ENCODE measurements at regions not wholly inside any gene's neighbourhood (a gene's known extent, or its start where the extent isn't known, plus 50 kb on each side); places are given as distances from the start of the nearest gene placed in this dataset.

GRCh38 chr14:73800970-73801515 is 50.6 kb upstream of the PTGR2 start:
- no peak overlapping the region for H3K4me3 Mint-ChIP-seq
- H3K27me3 Mint-ChIP-seq (ENCODE audit: low read depth): peaks cover 3% of the 10 kb centered on the region
- H3K4me1 Mint-ChIP-seq (ENCODE audit: low read depth): no peaks in the 10 kb centered on the region
- no peak overlapping the region for H3K27ac Mint-ChIP-seq
- H3K36me3 Mint-ChIP-seq (ENCODE audit: low read depth): peaks cover 1% of the 10 kb centered on the region
- H3K9me3 Mint-ChIP-seq: no peaks in the 10 kb centered on the region

DNA sequence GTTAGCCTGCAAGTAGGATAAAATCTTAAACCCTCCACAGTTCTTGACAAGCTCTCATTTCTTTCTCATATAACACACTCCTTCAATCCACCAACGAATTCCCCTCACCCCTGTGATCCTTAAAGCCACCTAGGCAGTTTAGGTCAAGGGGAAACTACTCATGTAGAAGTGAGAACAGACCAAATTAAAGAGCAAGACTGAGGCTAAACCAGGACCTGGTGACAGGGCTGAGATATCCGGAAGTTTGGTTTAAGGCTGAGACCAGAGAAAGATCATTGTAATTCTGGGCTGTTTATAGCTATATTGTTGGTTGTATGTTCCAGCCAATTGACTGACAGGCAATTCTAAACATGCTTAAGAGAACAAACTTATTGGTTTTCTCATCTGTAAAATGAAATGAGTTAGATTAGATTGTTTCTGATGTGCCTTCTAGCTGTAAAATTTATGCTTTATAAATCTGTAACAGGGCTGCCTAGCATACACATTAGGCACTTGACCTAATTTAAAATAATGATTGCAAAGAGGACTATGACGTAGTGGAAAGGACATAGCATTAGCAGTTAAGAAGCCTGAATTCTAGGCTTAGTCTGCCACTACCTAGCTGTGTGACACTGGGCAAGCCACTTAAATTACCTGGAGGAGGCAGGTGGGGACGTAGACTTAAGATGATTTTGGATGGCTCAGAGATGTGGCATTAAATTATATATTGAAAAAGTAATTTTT is 53.9 kb upstream of the PTGR2 start:
- H3K4me3 Mint-ChIP-seq: no peak overlapping the region
- no peaks in the 10 kb centered on the region for H3K9me3 Mint-ChIP-seq
- H3K27me3 Mint-ChIP-seq (ENCODE audit: low read depth): peaks cover 3% of the 10 kb centered on the region
- H3K27ac Mint-ChIP-seq: no peak overlapping the region
- no peaks in the 10 kb centered on the region for H3K4me1 Mint-ChIP-seq (ENCODE audit: low read depth)
- H3K36me3 Mint-ChIP-seq (ENCODE audit: low read depth): peaks cover 4% of the 10 kb centered on the region

- Mint-ChIP-seq H3K27ac (no peak overlapping the region), H3K4me3 (no peak overlapping the region), H3K36me3 (ENCODE audit: low read depth) (peaks cover 4% of the 10 kb centered on the region), H3K4me1 (ENCODE audit: low read depth) (no peaks in the 10 kb centered on the region), H3K9me3 (no peaks in the 10 kb centered on the region), H3K27me3 (ENCODE audit: low read depth) (peaks cover 3% of the 10 kb centered on the region)
Observed at GRCh38 chr14:73796893-73797542, 54.6 kb upstream of the PTGR2 start.

DNA sequence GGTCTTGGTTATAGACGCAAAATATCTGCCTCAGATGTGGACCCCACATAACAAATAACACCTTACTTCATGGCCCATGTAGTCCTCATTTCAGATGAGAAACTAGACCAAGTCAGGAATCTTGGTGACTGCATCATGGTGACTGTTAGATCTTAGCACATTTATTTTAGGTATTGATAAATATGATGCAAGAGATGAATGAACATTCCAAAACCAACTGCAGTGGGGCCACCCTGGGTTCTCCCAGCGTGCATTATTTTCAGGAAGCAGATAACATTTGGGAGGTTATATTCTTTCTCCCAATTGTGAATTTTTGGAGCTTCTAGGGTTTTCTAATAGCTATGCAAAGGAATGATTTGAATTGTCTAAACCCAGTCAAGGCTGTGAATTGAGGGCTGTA is 55.2 kb upstream of the PTGR2 start:
- peaks cover 3% of the 10 kb centered on the region for H3K27me3 Mint-ChIP-seq (ENCODE audit: low read depth)
- H3K36me3 Mint-ChIP-seq (ENCODE audit: low read depth): peaks cover 4% of the 10 kb centered on the region
- H3K9me3 Mint-ChIP-seq: no peaks in the 10 kb centered on the region
- no peak overlapping the region for H3K27ac Mint-ChIP-seq
- H3K4me1 Mint-ChIP-seq (ENCODE audit: low read depth): no peaks in the 10 kb centered on the region
- no peak overlapping the region for H3K4me3 Mint-ChIP-seq

- Mint-ChIP-seq H3K36me3 (ENCODE audit: low read depth) (peaks cover 4% of the 10 kb centered on the region), H3K4me1 (ENCODE audit: low read depth) (no peaks in the 10 kb centered on the region), H3K4me3 (no peak overlapping the region), H3K27ac (no peak overlapping the region), H3K9me3 (no peaks in the 10 kb centered on the region), H3K27me3 (ENCODE audit: low read depth) (peaks cover 3% of the 10 kb centered on the region)
Observed at GRCh38 chr14:73795974-73796373, 55.7 kb upstream of the PTGR2 start.

DNA sequence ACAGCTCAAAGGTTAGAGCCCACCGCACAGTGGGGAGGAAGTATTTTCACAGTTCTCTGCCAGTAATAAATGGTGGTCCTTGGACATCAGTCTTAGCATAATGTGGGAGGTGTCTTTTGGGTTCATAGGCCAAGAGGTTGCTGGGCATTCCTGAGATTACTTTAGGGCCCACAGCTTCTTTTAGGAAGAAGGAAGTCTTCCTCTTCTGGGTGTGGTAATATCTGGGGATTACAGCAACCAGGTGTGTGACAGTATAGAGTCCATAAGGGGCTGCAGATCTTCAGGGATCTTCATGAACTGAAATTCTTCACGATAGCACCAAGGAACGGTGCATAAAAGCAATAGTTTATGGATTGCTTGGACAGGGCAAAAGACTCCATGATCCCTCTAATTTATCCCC is 56.2 kb upstream of the PTGR2 start:
- H3K27ac Mint-ChIP-seq: no peak overlapping the region
- peaks cover 4% of the 10 kb centered on the region for H3K36me3 Mint-ChIP-seq (ENCODE audit: low read depth)
- H3K27me3 Mint-ChIP-seq (ENCODE audit: low read depth): peaks cover 3% of the 10 kb centered on the region
- no peak overlapping the region for H3K4me3 Mint-ChIP-seq
- H3K9me3 Mint-ChIP-seq: no peaks in the 10 kb centered on the region
- peaks cover 1% of the 10 kb centered on the region for H3K4me1 Mint-ChIP-seq (ENCODE audit: low read depth)

DNA sequence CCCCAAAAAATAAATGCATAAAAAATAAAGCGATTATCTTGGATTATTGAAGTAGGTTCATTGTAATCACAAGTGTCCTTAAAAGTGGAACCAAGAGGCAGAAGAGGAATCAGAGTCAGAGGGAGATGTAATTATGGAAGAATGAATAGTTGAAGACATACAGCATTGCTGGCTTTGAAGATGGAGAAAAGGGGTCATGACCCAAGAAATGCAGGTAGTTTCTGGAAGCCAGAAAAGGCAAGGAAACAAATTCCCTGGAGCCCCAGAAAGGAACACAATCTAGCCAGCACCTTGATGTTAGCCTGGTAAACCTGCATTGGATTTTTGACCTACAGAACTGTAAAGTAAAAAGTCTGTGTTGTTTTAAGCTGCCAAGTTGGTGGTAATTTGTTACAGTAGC is 57.5 kb upstream of the PTGR2 start:
- Mint-ChIP-seq H3K27ac (no peak overlapping the region), H3K9me3 (no peaks in the 10 kb centered on the region), H3K4me3 (no peak overlapping the region), H3K27me3 (ENCODE audit: low read depth) (peaks cover 3% of the 10 kb centered on the region), H3K36me3 (ENCODE audit: low read depth) (peaks cover 4% of the 10 kb centered on the region), H3K4me1 (ENCODE audit: low read depth) (peaks cover 2% of the 10 kb centered on the region)

DNA sequence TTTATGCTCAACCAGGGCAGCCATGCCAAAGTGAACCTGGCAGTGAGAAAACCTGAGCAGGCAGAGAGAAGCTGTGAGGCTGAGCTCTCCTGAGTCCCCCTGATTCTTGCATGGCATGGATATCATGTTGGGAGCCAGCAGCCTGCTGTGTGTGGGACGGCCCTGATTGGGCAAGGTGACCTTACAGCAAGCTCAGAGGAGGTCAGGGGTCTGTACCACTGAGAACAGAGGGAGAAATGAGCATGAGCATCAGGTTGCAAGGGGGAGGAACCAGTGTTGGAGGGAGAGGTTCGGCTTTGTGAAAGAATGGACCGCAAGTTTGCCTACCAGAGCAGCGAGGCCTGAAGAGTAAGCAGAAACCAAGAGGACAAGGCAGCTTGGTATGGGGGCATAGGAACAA is 59.1 kb upstream of the PTGR2 start:
- Mint-ChIP-seq H3K36me3 (ENCODE audit: low read depth) (peaks cover 3% of the 10 kb centered on the region), H3K4me1 (ENCODE audit: low read depth) (peaks cover 17% of the 10 kb centered on the region), H3K4me3 (no peak overlapping the region), H3K27me3 (ENCODE audit: low read depth) (peaks cover 2% of the 10 kb centered on the region), H3K9me3 (no peaks in the 10 kb centered on the region), H3K27ac (no peak overlapping the region)

DNA sequence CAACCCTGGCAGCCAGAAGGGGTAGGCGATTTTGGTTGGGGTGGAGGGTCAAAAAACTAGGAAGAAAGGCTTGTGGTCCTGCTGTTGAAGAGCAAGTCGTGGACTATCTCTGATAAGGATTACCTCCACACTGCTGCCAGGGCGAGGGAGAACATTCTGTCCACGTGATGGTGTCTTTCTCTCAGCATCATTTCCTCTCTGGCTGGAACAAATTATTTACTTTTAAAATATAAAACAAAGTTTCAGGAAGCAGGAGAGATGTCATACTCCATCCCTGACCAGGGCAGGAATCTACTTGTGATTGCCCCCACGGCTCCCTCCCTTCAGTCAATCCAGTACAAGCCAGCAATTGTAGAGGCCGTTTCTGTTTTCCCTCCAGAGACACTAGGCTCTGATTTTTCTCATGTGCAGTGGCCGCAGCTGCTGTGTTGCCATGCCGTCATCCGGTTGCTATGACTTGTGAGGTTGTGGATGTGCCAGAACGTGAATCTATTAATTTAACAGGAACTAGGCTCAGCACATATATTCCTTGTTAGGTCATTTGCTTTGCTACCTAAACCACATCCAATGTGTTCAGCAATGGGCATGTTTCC is 61.5 kb upstream of the PTGR2 start:
- no peak overlapping the region for H3K4me3 Mint-ChIP-seq
- H3K36me3 Mint-ChIP-seq (ENCODE audit: low read depth): peaks cover 7% of the 10 kb centered on the region
- no peak overlapping the region for H3K27ac Mint-ChIP-seq
- peaks cover 30% of the 10 kb centered on the region for H3K4me1 Mint-ChIP-seq (ENCODE audit: low read depth)
- no peaks in the 10 kb centered on the region for H3K9me3 Mint-ChIP-seq
- H3K27me3 Mint-ChIP-seq (ENCODE audit: low read depth): no peaks in the 10 kb centered on the region

GRCh38 chr14:73788701-73789551 is 62.7 kb upstream of the PTGR2 start:
- Mint-ChIP-seq H3K4me1 (ENCODE audit: low read depth) (peaks cover 42% of the 10 kb centered on the region), H3K36me3 (ENCODE audit: low read depth) (peaks cover 7% of the 10 kb centered on the region), H3K27me3 (ENCODE audit: low read depth) (no peaks in the 10 kb centered on the region), H3K9me3 (no peaks in the 10 kb centered on the region), H3K27ac (peak overlapping the region; percentile 69), H3K4me3 (peak overlapping the region; percentile 85)

DNA sequence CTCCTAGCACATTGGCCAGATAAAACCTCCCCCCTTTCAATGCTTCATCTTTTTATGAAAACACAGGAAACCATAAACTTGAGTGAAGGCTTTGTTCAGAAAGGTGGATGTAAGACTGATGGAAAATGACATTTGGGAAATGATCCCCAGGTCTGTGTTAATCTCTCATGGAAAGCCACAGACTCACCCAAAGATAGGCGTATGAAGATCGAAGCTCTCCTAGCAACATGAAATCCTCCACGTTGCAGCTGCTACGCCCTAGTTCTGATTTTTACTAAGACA is 63.4 kb upstream of the PTGR2 start:
- H3K27me3 Mint-ChIP-seq (ENCODE audit: low read depth): no peaks in the 10 kb centered on the region
- H3K9me3 Mint-ChIP-seq: no peaks in the 10 kb centered on the region
- H3K4me3 Mint-ChIP-seq: peak overlapping the region; percentile 85
- peaks cover 6% of the 10 kb centered on the region for H3K36me3 Mint-ChIP-seq (ENCODE audit: low read depth)
- peak overlapping the region; percentile 97 for H3K27ac Mint-ChIP-seq
- H3K4me1 Mint-ChIP-seq (ENCODE audit: low read depth): peaks cover 48% of the 10 kb centered on the region

DNA sequence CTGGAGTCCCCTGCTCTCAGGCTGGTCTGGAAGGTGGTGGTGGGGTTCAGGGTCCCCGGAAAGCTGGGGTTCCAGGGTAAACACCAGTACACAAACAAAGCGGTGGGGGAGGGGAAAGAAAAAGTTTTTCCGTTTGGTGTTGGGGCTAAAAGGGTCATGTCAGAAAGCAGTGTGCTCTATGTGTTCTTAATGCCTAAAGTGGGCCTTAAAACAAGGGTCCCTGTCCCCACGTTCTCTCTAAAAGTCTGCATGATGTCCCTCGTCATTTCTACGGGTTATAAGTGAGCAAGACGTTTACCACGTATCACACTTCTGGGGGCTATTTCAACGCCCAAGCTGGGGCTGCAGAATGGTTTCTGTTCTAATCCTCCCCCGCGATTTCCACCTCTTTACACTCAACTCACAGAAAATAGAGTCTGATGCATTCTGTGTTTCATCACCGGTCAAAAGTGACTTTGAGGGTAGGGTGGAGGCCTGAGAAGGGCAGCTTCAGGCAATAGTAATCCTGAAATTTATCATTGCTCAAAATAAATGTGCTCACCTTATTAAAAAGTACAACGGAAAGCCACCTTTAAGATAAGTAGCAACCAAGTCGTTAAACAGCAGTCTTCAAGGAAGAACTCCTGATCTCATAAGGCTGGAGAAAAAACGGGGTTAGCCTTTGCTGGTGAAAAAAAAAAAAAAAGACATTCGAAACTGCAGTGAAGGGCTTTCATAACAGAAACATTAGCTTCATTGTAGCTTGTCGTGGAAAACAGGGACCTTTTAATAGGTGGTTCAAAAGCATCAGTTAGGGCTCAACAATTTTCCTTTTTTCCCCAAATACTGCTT is 63.9 kb upstream of the PTGR2 start:
- Mint-ChIP-seq H3K27ac (peak overlapping the region; percentile 97), H3K4me1 (ENCODE audit: low read depth) (peaks cover 54% of the 10 kb centered on the region), H3K36me3 (ENCODE audit: low read depth) (peaks cover 10% of the 10 kb centered on the region), H3K4me3 (peak overlapping the region; percentile 85), H3K9me3 (no peaks in the 10 kb centered on the region), H3K27me3 (ENCODE audit: low read depth) (no peaks in the 10 kb centered on the region)

DNA sequence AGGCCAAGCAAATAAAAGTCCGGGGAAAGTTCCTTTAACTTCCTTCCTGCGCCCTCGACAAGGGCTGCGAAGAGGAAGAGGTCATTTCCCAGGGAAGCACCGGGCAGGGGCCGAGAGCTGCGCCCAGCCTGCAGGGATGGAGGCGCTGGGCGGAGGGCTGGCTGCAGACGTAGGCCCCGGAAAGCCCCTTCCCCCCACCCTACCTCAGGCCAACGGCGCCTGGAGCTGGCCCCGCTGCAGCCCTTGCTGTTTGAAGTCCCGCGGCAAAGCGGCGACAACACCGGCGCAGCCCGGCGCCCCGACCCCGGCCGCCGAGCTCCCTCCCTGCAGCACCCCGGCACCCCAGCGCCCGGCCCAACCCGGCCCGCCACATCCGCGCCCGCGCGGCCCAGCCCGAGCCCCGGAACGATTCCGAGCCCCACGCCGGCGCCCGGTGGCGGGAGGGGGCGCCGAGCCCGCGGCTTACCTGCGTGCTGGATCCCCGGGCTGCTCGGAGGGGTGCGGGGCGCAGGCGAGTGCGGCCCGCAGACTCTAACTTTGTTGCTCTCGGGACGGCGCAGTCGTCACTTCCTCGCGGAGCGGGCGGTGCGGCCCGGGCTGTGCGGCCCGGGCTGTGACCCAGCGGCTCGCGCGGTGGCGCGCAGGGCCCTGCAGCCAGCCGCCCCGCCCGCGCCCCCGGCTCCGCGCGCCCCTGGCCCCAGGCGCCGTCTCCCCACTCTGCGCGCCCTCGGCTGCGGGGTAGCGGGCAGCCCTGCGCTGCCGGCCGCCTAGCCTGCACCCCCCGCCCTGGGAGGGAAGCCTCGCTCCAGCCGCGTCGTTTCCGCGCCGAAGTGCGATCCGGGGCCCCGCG is 64.8 kb upstream of the PTGR2 start:
- peaks cover 57% of the 10 kb centered on the region for H3K4me1 Mint-ChIP-seq (ENCODE audit: low read depth)
- H3K27me3 Mint-ChIP-seq (ENCODE audit: low read depth): no peaks in the 10 kb centered on the region
- peaks cover 10% of the 10 kb centered on the region for H3K36me3 Mint-ChIP-seq (ENCODE audit: low read depth)

More for the DNA sequence above, 64.8 kb upstream of the PTGR2 start:
- Mint-ChIP-seq H3K9me3 (no peaks in the 10 kb centered on the region), H3K27ac (peak overlapping the region; percentile 97), H3K4me3 (peak overlapping the region; percentile 93)

Measured in T-helper 1 cell treated with Interleukin-12 subunit alpha and Interleukin-12 subunit beta and Interleukin-4 antibody, amounts not matched to agents 30 μg/mL and 1 μg/mL, for 36 hours (primary cell).